ENCODE measurements at regions not wholly inside any gene's neighbourhood (a gene's known extent, or its start where the extent isn't known, plus 50 kb on each side); places are given as distances from the start of the nearest gene placed in this dataset.

DNA sequence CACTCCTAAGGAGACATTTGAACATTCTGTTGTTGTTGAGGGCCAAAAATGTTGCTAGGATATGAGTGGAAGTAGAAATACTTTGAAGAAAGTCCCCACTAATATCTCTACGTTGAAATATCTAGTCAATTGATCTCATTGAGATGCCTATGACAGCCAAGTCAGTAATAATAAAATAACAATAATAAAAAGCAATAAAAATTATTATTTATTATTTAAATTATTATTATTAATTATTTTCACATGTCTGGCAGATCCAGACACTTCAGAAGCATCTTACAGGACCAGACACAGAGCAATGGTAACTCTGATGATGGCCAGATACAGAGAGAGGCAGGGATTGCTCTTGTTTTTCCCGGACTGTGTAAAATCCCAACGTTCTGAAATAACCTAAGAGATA, 143.5 kb upstream of the PALMD start:
- no peak for TF ChIP-seq ELF4 (IDR thresholded peaks at IDR 0.05)
- TF ChIP-seq FOXM1 (IDR thresholded peaks at IDR 0.05; ENCODE audit: borderline replicate concordance) = no peak
- TF ChIP-seq ARNT (IDR thresholded peaks at IDR 0.05) = no peak
- no peak for TF ChIP-seq FOXA1 (IDR thresholded peaks at IDR 0.05)
